Amygdala (tissue), 56 donors: ENCODE measurements at regions not wholly inside any gene's neighbourhood (a gene's known extent, or its start where the extent isn't known, plus 50 kb on each side); places are given as distances from the start of the nearest gene placed in this dataset.
A peak's percentile ranks its signal among the peaks of the same experiment; 100 is the strongest.
"Not testable (repeated sequence)": the region's sequence is repeated elsewhere in the genome, so short reads cannot be mapped to it uniquely, and the experiment has no call there.

ENCODE experiments used
- DNase-seq, 56 donors: peaks; one replicate each; lab custom pipeline; 2025; lab: John Stamatoyannopoulos, UW

DNA sequence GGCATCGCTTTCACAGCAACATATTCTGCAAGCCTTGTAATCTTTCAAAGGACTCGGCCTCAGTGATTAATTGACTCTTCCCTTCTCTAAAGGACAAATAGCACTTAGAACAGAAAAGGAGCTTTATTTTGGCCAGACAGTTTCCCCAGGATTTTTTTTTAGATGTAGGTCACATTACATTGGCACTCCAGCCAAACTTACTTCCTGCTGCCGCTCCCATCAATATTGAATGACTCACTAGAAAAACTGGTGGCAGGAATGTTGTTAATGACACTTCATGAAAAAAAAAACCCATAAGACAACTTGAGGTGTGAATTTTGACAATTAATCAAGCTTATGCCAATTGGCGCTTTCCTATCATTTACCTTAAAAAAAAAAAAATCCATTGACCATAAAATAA lies 432.6 kb downstream of the TOX3 start:
- DNase-seq, result no peak

DNA sequence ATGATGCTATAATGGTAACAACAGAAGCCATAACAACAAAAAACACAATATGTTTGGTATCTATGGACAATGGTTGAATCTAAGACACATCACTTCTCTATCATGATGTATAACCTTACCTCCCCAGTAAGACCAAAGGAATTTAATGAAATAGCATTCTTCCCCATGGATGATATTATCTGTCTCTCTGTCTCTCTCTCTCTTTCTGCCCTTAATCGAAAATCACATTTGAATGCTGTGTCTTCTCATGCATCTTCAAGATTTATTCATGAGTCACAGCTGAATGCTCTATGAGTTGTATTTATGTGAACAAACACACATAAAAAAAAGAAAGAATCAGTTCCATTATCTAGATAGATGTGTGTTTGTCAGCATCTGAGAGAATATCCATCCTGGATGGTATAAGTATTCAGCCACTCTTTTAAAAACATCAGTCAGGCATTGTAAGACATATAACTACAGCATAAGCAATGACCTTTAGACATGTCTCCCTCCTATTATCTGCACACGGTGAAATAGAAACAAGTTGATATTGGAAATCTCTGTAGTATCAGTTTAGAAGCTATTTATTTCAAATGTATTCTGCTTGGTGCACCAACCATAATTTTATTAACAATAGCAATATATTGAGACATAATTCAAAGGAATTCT lies 433.3 kb downstream of the TOX3 start:
- no peak for DNase-seq

DNA sequence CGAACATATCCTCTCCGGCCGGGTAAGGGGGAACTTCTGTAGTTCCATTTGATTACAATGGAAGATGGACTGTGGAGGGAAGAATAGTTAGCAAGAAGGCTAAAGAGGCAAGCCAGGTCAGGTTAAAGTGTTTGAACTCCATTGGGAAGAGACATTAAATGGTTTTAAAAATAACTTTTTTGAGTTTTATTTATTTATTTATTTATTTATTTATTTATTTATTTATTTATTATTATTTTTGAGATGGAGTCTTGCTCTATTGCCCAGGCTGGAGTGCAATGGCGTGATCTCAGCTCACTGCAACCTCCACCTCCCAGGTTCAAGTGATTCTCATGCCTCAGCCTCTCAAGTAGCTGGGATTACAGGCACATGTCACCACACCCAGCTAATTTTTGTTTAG lies 441.9 kb downstream of the TOX3 start:
- DNase-seq, result not testable (repeated sequence)

DNA sequence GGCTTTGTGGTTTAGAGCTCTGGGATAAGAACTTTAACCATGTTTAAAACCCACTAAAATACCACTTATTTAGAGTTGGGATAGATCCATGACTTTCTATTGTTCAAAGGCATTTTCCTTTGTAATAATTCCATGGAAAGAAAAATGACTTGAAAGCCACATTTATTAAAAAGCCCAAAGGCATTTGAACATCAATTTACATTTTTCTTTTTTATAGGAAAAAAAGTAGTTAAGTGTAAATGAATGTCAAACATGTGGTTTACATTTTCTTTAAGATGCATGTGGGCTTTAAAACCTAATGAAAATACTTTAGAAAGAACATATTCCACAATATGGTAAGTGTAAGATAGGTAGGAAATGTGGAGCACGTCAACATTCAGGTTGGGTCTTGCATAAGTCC lies 443.2 kb downstream of the TOX3 start:
- no peak for DNase-seq

DNA sequence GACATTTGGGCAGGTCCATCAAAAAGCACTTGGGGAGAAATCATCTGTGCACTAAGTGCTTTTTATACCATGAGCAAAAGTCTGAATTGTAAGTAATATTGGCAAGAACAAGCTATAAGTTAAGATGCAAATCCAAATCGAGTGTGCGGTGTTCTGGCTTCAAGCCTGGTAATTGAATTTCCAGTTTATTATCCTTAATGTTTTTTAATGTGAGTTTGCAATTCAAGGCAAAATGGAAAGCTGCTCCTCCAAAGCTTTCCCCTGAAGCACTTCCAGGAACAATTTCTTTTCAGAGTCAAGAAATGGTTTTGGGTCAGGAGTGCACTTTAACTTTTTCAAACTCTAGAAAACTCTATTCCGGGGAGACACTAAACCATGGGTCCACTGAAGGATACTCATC lies 445.7 kb downstream of the TOX3 start:
- no peak for DNase-seq

DNA sequence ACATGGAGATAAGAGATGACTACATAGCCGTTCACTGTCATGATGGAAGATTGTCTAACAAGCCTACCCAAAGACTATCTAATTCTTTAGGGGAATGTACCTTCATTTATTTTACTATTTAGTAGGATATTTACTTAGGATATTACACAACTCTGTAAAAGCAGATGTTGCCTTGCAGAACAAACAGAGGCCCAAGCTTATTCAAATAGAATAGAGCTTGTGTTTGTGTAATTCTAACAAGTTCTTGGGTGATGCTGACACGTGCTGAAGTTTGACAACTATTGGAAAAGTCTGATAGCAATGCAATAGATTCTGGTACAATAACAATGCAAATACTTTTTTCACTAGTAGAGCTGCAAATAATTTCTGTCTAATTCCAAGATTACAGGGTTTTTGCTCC lies 447.6 kb downstream of the TOX3 start:
- no peak for DNase-seq

DNA sequence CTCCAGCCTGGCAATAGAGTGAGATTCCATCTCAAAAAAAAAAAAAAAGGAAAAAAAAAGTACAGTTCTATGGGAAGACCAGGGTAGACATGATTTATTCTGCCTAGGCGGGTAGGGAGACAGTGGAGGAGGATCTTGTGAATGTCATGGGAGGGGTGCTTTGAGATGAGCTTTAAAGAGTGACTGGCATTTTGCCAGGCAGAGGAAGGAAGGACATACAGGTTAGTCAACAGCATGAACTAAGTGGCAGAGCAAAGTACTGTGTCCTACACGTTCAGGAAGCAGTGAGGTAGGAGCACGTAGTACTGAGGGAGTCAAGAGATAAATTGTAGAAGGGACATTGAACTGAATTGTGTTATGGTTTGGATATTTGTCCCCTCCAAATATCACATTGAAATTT lies 451.5 kb downstream of the TOX3 start:
- no peak for DNase-seq

DNA sequence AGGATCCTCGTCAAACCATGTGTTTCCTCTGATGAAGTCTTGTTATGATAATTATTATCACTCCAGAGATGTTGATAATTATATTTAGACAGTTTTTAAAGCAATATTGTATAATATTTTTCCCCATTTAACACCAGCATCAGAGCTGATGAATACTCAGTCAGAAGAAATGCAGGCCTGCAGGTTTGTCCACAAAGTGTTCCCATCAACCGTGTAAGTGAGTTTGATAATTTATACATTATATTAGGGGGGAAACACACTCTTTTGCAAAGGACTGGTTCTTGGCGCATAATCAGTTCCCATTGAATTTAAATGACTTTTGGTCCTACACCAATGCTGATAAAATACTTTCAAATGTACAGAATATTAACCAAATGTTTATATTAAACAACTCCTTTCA lies 454.8 kb downstream of the TOX3 start:
- DNase-seq, result no peak

DNA sequence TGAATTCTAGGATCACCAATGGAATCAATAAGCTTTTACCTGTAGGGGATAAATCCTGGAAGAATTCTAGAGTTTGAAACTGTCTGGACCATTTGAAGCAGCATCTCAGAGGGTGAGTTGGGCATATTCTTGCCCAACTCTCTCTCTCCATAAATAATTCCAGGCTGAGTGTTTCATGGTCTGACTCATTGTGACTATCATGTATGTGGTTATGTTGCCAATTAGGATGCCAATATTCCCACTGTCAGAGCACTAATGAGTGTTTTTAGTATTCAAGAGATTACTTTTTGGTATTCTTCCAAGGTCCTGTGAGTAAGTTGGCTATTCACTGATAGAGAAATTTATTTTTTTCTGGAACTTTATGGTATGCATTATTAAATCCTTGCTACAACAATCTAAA lies 456.9 kb downstream of the TOX3 start:
- DNase-seq, result no peak

DNA sequence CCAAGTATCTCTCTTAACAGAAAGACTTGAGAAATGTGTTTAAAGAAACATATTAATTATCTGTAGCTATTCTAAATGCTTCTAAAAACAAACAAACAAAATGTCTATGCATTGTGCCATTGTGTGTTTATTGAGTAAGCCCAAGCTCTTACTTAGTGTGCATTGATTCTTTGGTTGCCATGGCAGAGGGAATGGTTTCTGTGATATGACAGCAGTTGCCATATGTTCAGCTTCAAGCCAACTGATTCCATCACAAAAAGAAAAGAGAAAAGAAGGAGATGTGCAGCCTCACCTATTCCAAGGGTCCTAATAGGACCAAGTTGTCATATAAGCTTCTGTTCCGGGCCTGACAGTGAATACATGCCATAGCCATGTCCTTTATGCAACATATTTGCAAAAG lies 457.5 kb downstream of the TOX3 start:
- DNase-seq, result no peak

DNA sequence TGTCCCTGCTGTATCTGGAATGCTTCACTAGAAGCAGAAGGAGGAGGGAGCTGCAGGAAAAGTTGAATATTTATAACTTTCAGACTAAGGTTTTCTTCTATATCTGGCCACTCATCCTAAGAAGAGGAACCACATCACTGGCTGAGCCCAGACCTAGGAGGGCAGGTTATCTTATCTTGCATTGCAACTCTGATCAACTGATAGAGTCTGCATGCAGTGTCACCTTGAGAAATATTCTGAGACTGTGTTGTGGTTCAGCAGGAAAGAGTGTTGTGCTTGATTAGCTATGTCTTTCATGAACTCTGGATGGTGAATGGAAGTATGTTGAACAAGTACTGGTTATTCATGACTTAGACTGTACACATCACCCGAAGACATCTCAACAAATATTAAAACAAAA lies 460.0 kb downstream of the TOX3 start:
- no peak for DNase-seq

DNA sequence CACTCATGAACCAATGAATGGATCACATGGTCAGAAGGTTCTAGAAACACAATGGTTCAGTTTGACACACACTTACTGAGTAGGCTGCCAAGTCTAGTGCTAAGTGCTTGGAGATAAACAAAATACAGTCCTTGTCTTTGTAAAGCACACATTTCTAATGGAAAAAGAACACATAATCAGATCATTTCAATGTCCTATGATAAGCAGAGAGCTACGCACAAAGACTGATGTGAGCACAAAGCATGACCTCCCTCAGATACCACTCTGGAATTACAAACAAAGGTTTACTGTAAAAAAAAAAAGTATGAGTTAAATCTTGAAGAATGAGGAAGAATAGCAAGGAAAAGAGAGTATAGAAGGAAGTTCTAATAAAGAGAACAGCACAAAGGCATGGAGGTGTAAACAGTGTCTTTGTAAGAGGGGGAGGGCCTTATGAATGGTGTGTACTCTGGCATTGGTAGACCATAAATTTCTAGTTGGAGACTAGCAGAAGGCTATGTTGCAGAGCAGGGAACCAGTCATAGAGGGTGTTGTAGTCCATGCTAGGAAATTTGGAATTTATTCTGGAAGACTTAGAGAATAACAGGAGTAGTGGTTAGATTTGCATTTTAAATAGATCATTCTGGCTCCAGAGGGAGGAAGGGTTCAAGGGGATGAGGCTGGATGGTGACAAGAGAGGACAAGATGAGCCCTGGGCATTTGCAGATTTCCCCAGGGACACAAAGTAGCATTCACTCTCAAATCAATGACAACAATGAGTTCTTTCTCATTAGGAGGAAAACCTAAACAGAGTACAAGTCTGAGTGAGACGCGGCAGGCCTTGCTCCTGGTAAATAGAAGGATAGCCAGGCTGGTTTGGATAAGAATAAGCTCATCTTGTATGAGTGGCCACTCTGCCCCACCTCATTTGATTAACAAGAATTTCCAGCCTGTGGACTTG lies 468.0 kb downstream of the TOX3 start:
- DNase-seq, result peak in 9 of 56 donors; percentile 3 to 23 (median 17)

DNA sequence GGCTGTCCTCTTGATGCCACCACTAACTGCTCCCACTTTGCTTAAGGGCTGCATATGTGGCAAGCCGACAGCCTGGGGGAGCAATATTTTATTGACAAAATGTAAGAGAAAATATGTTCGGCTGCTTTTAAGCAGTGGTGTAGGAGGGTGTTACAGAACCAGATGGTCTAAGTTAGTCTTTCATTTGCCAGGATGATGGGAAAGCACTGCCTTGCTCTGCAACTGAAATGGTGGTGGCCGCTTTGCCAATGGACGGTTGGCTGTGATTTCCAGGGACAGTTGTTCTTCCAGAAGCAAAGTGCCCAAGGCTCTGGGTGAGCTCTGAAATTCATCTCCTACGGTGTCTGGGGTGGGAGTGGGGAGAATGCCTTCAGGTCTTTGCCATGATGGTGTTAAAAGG lies 469.3 kb downstream of the TOX3 start:
- DNase-seq, result peak in 1 of 56 donors; percentile 6

DNA sequence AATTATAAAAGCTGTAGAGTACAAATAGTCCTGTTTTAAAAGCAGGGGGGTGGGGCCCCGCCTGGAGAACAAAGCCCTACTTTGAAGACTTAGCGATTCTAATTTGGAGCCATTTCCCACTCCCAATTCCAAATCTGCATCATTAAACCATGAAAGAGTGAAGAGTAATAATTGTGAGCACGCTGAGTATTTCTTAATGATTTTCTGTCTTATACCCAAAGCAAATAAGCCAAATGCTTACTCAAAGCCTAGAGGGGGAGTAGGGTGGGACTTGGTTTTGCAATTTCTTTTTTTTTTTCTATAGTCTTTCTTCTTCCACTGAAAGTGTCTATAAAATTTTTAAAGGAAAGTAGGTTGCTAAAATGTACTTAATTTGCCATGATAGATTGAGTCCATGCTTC lies 470.1 kb downstream of the TOX3 start:
- DNase-seq, result peak in 2 of 56 donors; percentile 14 to 22

DNA sequence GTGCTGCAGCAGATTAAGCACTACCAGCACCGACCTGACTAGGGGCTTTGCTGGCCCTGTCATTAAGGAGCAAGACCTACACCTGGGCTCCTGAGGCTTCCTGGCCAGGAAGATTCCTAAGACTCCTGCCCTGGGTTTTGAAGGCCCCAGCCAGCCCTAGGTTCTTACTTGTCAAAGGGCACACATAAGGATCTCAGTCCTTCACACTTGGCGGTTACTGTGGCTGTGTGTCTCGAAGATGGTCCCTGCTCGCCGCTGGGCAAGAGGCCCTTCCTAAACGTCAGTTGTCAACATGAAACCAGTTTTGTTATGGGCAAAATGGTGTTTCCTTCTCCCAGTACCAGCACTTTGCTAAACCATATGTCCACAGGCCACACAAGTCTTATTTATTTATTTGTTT lies 470.6 kb downstream of the TOX3 start:
- DNase-seq, result peak in 1 of 56 donors; percentile 22

DNA sequence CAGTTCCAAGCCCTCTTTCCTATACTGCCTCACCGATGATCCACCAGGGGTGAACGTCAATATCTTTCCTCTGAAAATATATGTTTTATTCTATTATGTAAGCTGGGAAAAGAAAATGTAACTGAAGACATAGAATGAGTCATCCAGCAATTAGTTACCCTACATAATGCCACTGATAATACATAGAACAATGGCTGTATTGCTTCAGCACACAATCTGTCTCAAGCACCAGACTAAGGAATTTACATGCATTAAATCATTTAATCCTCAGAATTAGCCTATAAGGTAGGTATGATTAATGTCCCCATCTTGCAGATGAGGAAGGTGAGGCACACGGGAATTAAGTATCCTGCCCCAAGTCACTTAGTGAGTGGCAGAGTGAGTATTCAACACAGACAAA lies 472.8 kb downstream of the TOX3 start:
- no peak for DNase-seq

DNA sequence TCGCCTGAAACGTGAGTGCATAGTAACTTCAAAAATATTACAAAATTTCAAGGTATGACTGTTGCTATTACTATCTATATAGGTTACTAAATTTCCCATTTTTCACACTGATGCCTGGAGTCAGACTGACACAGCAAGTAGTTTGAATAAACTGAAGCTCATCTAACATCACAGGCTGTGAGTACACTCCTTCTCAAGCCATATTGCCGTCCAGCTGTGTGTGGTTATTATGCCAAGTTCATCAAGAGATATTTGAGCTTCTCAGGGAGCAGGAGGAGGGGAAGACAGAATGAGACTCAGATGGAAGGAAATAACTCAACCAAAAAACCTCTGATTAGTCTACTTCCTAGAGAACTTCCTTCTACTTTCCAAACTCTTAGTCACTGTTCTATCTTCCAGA lies 473.9 kb downstream of the TOX3 start:
- DNase-seq, result no peak

DNA sequence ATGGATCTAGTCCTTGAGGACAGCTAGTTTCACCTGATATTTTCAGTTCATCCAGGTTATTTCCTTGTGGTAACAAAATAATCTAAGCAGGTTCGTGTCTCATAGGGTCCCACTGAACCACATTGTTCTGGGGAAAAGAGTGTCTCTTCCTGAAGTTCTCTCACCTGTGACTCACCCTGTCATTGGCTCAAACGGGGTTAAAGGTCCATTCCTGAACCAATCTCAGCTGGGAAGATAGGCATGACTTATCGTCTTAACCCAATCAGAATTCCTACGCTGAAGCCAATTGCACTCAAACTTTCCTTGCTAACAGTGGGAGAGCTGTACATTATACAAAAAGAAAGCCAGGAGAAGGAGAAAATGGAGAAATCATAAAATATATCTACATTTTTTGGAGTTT lies 475.8 kb downstream of the TOX3 start:
- no peak for DNase-seq

DNA sequence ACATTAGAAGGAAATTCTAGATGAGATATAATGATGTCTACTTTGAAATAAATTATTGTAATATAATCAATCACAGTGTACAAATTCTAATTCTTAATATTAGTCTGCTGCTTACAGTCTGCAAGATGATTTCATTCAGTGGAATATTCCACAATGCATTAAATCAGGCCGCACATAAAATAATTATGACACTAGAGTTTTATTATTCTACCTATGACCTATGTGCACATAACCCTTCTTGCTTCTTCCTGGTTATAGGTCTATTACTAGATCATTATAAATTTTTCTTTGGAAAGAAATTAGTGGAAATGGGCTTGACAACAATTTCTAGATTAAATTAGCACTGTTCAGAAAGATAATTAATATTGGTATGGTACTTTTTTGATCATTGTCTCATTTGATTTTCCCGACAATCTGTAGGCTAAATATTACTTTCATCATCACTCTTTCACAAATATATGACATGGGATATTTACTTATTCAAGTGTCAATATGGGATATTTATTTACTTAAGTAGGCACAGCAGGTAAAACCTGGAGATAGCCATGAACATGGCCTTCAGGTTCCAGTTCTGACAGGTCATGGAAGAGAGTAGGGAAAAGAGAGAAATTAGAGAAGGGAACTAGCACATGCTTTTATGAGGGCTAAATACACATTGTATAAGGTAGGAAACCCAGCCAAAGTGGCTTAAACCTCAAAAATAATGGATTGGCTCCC lies 476.4 kb downstream of the TOX3 start:
- DNase-seq, result no peak

DNA sequence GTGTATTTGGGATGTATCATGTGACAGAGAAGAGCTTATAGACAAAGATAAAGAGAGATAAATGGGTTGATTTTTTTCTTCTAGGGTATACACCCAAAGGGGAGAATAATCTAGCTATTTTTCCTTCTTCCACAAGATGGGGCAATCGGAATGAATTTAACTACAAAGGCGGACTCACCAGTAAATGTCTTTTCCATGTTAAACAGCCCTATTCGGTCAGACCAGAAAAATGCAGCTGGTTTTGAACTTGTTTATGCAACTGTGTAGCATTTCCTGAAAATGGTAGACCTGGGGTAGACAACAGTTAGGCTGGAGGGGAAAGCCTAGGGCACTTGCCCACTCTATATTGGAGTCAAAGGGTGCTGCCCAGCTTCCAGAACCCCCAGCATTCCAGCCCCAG lies 477.1 kb downstream of the TOX3 start:
- DNase-seq, result peak in 6 of 56 donors; percentile 6 to 39 (median 10)

DNA sequence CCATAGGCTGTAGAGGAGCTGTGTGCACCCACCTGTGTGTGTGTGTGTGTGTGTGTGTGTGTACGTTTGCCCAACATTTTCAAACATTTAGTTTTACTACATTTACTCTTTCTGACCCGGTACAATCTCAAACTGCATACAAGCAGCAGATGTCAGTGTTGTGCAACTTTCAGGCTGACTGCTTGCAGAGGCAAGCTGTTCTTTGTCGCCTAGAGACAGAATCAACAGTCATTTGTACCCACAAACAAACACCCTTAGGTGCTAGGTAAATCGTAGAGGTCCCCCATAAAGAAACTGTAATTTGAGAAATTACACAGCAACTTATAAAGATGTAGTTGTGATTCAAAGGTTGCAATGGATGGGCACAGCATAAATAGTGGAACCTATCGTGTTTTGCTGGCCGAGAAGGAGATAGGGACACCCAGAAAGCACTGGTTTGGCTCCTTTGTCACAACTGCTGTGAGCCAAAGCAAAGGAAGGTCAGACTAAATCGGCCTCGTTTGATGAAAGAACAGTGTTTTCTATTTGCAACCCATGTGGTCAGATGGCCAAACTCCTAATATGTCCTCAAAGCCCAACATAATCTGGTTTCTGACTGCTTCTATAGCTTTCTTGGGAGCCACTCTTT lies 478.4 kb downstream of the TOX3 start:
- DNase-seq, result peak in 20 of 56 donors; percentile 5 to 70 (median 31)
